ENCODE measurements at regions not wholly inside any gene's neighbourhood (a gene's known extent, or its start where the extent isn't known, plus 50 kb on each side); places are given as distances from the start of the nearest gene placed in this dataset.
"Not testable (repeated sequence)": the region's sequence is repeated elsewhere in the genome, so short reads cannot be mapped to it uniquely, and the experiment has no call there.

DNA sequence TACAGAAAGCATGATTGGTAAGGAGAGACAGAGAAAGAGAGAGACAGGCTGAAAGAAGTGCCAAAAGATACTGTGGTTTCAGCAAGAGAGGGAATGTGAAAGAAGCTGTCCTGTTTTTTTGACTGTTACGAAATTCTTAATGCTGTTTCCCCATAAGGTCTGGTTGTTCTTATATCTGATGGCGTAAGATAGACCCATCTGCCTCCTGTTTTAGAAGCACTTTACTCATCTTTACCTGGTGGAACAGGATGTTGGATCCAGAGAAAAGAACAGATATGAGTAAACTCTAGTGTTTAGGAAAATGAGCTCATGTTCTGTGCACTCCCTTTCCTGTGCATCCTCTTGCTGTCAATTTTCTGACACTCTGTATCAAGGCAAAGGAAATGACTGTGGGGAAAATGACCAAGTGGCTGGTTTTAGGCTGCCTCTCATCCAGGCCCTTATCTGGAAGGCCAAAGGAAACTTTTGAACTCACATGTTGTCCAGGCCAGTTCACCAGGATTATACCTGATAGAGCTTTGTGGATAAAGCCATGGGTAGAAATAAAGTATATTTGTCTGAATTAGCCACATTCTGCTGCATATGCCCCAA is 311.7 kb upstream of the HTR2C start:
- no peak for DNase-seq

DNA sequence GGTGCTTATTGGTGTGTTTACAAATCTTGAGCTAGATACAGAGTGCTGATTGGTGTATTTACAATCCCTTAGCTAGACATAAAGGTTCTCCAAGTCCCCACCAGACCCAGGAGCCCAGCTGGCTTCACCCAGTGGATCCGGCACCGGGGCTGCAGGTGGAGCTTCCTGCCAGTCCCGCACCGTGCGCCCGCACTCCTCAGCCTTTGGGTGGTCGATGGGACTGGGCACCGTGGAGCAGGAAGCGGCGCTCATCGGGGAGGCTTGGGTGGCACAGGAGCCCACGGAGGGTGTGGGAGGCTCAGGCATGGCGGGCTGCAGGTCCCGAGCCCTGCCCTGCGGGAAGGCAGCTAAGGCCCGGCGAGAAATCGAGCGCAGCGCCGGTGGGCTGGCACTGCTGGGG is 313.5 kb upstream of the HTR2C start:
- not testable (repeated sequence) for DNase-seq

DNA sequence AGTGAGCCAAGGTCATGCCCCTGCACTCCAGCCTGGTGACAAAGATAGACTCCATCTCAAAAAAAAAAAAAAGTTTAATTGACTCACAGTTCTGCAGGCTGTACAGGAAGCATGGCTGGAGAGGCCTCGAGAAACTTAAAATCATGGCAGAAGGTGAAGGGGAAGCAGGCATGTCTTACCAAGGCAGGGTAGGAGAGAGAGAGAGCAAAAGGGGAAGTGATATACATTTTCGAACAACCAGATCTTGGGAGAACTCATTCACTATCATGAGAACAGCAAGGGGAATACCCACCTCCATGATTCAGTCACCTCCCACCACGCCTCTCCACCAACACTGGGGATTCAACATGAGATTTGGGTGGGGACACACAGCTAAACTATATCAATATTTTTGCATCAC is 315.2 kb upstream of the HTR2C start:
- no peak for DNase-seq

DNA sequence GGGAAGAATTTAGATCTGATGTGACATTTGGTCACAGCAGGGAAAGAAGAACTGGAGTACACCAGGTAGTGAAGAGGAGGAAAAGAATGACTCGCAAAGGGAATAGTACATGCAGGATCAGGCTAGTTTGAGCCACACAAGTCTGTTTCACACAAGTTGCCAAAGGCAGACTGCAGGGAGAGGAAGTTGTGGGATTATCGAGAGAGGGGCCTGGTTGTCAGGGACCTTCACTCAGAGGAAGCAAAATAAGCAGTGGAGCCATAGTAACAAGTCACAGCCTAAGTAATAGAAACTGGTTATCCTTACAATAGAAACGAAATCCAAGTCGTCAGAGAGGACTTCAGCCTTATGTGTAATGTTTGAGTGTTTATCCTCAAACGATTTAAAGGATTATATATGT is 316.7 kb upstream of the HTR2C start:
- DNase-seq: no peak

DNA sequence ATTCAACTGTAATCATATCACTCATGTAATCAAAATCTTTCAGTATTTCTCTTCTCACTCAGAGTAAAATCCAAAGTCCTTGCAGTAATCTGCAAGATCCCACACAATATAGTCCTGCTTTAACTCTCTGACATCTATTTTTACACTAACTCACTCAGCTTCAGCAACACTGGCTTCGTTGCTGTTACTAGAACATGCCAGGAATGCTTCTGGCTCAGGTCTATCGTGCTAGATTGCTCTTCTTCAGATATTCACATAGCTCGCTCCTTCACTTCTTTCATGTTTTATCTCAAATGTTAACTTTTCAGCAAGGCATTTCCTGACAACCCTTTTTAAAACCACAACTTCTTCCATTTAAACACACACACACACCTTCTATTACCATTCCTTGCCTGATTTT is 331.7 kb upstream of the HTR2C start:
- no peak for DNase-seq

DNA sequence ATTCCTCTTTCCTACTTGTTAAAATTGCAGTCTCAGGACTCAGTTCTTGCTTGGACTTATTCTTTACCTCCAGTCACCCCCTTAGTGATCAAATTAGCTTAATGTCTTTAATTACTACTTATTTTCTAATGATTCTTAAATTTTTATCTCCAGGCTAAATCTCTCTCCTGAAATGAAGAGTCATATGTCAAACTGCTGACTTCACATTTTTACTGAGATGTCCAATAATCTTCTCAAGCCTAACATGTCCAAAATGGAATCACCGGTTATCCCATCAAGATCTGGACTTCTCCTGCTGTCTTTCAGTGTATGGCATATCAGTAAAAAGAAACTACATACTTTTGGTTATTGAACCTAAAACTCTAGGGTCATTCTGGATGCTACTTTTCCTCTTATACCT is 332.3 kb upstream of the HTR2C start:
- DNase-seq: no peak

DNA sequence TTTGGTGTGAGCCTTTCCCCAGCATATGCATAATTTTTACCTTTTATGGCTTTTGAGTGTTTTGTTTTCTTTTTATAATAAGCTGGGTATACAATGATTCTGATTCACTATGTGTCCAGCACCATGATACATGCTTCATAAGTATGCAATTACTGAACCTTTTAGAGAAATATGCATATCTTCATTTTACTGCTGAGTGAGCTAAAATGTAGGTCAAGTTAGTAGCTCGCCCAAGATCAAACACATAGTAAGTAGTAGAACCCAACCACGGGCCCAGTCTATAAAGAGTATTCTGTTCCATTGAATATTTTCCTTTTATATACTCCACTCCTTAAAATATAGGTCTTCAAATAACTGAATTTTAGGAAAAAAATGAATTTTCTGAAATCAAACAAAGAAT is 362.4 kb upstream of the HTR2C start:
- DNase-seq: no peak

DNA sequence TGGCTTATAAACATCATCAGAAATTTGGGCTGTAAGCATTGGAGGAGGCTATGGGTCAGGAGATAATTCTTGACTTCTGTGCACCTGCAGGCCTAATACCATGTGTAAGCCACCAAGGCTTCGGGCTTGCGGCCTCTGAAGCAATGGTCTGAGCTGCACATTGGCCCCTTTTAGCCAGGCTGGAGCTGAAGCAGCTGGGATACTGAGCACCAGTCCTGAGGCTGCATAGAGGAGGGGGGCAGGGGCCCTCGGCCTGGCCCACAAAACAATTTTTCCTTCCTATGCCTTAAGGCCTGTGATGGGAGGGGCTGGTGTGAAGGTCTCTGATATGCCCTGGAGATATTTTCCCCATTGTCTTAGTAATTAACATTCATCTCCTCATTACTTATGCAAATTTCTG is 373.0 kb upstream of the HTR2C start:
- no peak for DNase-seq

DNA sequence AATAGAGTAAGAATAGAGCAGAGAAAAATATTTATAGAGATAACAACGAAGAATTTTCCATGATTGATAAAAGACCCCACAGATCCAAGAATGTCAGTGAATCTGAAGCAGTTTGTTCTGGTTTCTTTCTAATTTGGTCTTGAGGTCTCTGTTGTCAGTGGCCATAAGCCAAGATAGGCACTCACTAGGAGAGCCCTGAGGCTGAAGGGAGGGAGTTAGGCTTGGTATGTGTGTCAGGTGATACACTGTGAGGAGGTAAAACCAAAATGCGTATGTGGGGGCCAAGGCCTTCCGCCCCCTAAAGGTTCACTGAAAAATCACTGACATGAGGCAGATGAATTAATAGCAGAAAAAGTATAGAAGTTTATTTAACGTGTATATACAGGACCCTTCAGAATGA is 382.3 kb upstream of the HTR2C start:
- DNase-seq: no peak

DNA sequence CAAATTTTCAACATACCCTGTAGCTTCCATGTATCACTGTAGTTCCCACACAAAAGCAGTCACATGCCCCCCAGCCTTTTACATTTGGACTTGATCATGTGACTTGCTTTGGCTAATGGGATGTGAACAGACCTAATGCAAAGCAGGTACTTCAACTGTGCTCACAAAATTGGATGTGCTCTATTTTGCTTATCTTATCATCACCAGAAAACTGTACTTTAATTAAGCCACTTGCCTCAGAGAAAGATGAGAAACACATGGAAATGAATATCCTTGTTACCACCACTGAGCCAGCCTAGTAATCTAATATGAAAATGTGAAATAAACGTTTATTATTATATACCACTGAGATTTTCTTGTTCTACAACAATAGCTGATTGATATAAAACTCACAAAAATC is 402.7 kb upstream of the HTR2C start:
- no peak for DNase-seq

DNA sequence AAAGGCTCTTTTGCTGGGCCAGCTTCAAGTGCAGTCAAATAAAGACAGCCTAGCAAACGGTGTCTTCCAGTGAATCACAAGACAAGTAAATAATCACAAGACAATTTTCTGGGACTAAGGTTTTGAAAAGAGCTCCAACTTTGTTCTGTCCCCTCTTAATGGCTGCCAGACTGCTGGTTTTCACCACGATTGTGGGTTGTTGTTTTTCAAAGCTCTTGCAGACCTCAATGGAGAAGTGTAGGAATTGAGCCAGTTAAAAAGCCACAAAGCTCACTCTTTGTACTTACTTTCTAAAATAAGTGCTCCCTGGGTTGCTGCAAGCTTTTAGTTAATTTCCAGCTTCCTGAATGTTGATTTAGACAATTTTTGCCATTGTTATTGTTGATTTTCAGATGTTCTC is 405.8 kb upstream of the HTR2C start:
- DNase-seq: no peak

DNA sequence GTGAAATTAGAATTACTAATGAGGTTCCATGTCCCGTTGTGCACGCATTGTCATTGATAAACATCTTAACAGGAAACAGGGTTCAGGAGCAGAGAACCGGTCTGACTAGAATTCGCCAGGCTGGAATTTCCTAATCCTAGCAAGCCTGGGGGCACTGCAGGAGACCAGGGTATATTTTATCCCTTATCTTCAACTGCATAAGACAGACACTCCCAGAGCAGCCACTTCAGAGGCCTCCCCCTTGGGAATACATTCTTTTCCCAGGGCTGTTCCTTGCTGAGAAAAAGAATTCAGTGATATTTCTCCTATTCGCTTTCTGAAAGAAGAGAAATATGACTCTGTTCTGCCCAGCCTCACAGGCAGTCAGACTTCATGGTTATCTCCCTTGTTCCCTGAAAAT is 416.6 kb upstream of the HTR2C start:
- DNase-seq: not testable (repeated sequence)

DNA sequence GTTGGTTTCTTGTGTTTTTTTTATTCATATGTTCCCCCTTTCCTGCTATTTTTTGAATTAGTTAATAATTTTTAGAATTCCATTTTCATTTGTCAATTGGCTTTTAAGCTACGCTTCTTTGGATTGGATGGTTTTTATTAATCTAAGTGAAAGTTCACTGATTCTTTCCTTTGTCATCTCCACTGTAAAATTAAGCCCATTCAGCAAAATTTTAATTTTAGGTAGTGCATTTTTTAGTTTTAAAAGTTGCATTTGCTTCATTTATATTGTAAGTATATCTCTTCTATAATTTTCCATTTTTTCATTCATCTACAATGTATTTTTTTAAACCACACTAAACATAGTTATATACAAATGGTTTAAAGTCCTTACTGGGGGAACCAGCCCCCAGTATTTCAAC is 417.3 kb upstream of the HTR2C start:
- DNase-seq: no peak

DNA sequence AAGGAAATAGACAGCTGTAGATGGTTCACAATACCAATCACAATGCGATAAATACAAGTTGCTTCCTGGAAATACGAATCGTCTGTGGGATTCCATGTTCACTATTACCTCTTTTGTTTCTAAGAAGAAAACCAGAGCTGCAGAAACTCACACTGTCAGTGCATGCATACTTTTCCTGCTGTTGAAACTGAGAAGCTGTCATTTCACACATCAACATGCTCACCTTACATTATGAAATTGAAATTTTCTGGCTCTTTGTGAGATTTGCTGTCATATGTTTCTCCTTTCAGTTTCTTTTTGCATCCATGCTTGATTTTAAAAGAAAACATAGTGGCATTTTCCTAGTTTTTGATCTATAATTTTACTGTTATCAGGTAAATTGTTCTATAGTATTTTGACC is 418.3 kb upstream of the HTR2C start:
- DNase-seq: no peak

DNA sequence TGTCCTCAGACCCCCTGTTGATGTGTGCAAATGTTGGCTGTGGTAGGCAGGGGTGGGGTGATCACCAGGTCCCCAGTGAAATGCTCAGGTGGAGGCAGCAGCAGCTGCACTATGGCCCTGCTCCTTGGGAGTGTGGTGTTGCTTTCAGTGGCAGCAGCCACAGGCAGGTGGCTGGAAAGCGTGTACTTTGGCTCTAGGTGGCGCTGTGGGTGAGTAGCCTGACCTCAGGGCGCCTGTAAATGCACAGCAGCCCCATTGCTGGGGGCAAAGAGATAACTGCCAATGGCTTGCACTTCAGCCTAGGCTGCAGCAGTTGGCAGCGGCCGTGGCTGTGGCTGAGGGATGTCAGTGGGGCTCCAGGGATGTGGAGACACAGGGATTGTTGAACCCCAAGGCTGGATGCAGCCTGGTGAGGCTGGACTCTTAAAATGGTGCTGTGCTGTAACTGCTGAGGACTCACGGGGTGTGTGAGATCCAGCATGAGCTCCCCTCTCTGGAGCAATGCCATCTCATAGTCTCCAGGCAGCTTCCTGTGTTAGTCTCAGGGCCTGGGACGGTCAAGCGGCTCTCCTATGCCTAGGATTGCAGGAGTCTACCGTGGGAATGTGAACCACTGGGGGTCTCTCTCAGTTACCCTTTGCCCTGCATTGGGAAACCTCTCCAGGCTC is 421.7 kb upstream of the HTR2C start:
- DNase-seq: no peak

DNA sequence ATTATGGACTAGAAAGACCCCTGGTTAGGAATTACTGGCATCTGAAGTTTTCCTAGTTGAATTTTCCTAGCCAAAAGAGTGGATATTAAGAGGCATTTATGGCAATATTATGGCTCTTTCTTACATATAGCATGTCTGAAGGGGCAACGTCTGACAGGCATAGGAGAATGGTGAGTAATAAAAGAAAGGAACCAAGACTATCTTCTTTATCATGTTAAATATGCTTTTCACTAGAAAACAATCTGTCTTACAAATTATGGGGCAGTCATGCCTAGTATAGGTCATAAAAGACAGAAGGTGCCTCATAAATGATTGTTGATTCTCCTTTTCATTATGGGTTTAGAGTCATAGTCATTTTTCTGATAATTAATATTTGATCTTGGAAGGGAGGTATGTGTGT is 431.1 kb upstream of the HTR2C start:
- DNase-seq: no peak

DNA sequence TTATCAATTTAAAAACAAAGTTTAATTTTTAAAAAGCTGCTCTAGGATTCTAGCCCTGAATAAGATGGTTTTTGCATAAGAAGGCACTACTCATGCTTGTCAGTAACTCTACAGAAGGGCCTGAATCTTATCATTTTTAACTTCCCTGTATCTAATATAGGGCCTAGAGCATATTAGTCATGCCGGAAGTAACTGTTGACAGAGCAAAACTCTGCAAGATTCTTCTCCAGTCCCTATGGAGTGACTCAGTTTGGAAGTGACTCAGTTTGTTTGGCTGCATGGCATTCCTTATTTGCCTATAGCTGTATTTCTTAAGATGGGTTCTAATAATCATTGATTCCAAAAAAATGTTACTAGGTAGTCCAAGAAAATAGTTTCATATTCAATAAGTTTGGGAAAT is 431.8 kb upstream of the HTR2C start:
- no peak for DNase-seq

DNA sequence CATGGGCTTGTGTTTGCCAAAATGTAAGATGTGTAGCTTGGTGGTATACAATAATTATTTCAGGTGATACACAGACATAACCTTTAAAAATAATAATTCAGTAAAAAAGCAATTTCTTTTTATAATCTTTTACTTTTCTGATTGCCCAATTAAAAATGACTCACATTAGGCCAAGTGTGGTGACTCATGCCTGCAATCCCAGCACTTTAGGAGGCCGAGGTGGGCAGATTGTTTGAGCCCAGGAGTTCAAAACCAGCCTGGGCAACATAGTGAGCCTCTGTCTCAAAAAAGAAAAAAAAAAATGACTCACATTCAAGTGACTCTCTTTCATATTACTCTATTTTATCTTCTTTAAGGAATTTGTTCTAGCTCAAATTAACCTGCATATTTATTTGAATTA is 449.4 kb upstream of the HTR2C start:
- DNase-seq: no peak

DNA sequence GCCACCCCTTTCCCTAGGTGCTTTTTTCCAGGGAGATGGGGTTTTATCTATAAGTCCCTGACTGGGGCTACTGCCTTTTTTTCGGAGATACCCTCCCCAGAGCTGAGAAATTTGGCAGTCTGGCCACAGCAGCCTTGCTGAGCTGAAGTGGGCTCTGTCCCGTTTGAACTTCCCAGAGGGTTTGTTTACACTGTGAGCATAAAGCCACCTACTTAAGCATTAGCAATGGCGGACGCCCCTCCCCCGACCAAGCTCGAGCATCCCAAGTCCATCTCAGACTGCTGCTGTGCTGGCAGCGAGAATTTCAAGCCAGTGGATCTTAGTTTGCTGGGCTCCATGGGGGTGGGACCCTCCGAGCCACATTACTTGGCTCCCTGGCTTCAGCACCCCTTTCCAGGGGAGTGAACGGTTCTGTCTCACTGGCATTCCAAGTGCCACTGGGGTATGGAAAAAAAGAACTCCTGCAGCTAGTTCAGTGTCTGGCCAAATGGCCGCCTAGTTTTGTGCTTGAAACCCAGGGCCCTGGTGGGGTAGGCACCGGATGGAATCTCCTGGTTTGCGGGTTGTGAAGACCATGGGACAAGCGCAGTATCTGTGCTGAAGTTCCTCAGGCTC is 456.4 kb upstream of the HTR2C start:
- no peak for DNase-seq

DNA sequence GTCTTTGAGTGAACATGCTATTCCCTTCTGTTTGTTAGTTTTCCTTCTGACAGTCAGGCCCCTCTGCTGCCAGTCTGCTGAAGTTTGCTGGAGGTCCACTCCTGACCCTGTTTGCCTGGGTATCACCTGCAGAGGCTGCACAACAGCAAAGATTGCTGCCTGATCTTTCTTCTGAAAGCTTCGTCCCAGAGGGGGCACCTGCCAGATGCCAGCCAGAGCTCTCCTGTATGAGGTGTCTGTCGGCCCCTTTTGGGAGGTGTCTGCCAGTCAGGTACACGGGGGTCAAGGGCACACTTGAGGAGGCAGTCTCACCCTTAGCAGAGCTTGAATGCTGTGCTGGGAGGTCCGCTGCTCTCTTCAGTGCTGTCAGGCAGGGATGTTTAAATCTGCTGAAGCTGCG is 456.9 kb upstream of the HTR2C start:
- DNase-seq: no peak

DNA sequence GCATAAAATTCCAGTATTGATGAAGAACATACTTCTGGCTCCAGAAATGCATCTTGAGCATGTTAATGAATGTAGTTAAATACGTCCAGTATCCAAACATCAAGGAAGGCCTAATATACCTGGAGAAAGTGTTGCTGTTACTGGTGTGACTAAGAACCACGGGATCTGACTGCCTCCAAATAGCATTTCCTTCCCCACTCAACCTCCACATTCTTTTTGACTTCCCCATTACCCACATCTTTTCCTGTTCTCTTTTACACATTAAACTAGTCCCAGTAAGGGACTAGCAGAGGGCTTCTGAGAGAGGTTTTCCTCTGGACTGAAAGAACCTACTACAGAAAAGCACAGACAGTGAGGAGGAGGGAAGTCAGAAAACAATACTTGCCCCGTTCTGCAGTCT is 482.8 kb upstream of the HTR2C start:
- no peak for DNase-seq

DNA sequence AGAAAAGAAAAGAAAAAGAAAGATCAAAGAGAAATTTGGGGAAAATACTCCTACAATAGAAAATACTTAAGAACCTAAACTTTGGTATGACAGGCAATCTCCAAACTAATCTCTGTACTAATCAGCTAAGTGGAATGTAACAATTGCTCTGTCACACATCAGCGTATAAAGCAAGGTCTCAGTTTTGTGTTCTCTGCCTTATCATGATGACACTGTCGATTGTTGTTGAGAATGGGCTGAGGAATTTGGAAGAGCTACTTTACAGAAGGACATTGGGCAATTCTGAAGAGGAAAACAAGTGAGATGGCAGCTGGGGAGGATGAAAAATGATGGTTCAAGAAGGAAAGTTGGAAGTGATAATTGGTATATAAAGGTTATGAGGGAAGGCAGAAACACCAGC is 486.0 kb upstream of the HTR2C start:
- no peak for DNase-seq

DNA sequence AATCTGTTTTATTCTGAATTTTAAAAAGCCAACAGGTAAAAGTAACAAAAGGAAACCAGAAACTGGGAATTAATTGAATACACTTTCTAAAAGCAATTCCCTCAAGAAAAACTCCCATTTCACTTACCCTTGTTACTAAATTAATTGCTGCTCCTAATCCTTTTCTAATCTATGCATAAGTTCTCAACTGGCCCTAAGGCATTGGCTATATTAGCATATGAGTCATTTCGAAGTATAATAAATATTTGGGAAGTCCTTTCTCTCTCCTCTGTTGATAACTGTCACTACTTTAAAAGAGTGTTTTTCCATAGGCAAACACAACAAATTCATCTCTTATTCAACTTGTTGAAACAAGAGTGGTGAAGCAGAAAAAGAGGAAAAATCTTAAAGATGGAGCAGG is 486.5 kb upstream of the HTR2C start:
- DNase-seq: no peak

DNA sequence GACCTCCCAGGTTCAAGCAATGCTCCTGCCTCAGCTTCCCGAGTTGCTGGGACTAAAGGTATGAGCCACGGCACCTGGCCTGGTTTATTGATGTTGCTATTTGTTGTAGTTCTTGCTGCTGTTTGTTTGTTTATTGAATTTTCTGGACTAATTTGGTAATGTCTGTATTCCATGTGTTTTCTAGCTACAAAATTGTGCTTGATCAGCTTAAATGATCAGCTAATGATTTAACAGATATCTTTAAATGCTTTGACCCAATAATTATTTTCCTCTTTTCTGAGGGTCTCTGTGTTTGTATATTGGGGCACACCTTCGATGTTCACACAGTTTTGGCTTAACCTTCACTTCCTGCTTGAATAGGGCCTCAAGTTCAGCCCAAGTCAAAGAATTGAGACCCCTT is 488.1 kb upstream of the HTR2C start:
- DNase-seq: no peak

DNA sequence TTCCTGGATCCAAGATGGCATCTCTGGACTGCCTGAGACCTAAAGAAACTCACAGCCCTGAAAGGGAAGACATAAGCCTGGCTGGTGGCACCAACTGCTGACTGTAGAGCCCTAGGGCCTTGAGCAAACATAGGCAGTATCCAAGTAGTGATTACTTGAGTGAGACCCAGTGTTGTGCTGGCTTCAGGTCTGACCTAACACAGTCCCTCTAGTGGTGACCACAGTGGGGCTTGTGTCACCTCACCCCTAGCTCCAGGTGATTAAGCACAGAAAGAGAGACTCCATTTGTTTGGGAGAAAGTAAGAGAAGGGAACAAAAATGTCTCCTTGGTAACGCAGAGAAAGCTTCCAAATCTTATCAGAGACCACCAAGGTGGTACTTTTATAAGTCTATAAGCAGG is 496.3 kb upstream of the HTR2C start:
- no peak for DNase-seq
